ENCODE measurements at regions not wholly inside any gene's neighbourhood (a gene's known extent, or its start where the extent isn't known, plus 50 kb on each side); places are given as distances from the start of the nearest gene placed in this dataset.
"Not testable (repeated sequence)": the region's sequence is repeated elsewhere in the genome, so short reads cannot be mapped to it uniquely, and the experiment has no call there.

GRCh38 chr12:107214373-107214773 lies 121.0 kb upstream of the CRY1 start:
- not testable (repeated sequence) for TF ChIP-seq CTCF (conservative IDR thresholded peaks at IDR 0.05; ENCODE audit: low read length); EZH2phosphoT487 (IDR thresholded peaks at IDR 0.05; ENCODE audit: borderline replicate concordance, low read depth, low read length)
